ENCODE measurements at regions not wholly inside any gene's neighbourhood (a gene's known extent, or its start where the extent isn't known, plus 50 kb on each side); places are given as distances from the start of the nearest gene placed in this dataset.
A peak's percentile ranks its signal among the peaks of the same experiment; 100 is the strongest.

DNA sequence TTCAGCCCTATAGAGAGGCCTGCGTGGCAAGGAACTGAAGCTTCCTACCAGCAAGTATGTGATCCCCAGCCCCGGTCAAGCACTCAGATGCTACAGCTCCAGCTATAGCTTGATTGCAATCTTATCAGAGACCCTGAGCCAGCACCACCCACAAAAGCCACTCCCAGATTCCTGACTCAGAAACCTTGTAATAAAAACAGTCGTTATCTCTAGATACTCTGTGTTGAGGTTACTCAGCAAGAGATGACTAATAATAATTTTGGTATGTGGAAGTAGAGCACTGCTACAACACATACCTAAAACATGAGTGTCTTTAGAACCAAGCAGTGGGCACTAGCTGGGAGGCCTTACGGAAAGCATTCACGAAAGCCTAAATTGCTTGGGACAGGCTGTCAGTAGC is 216.9 kb downstream of the UXS1 start:
- peak; percentile 23 for DNase-seq
- Mint-ChIP-seq H3K9me3 (peaks cover 3% of the 10 kb centered on the region), H3K4me3 (no peak overlapping the region), H3K4me1 (peaks cover 31% of the 10 kb centered on the region), H3K27me3 (no peaks in the 10 kb centered on the region), H3K27ac (no peak overlapping the region), H3K36me3 (ENCODE audit: low read depth) (no peaks in the 10 kb centered on the region)
- peak; percentile 81 for ATAC-seq

DNA sequence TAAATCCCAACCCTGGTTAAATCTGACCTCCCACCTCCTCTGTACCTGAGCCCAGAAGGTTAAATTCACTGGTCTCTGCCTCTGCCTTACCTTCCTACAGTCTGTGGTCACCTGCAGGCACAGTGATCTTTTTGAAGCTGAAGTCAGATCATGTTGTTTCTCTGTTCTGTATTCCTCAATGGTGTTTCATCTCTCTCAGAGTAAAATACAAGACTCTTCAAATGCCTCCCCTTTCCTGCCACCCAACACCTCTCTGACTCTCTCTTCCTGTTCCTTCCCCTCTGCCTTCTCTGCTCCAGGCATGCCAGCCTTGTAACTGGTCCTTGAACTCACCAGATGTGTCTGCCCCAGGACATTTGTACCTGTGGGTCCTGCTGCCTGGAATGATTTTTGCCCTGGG is 219.3 kb downstream of the UXS1 start:
- Mint-ChIP-seq H3K4me3 (no peak overlapping the region), H3K27me3 (no peaks in the 10 kb centered on the region), H3K4me1 (peaks cover 36% of the 10 kb centered on the region), H3K9me3 (peaks cover 2% of the 10 kb centered on the region), H3K36me3 (ENCODE audit: low read depth) (no peaks in the 10 kb centered on the region), H3K27ac (no peak overlapping the region)
- DNase-seq, result no peak
- no peak for ATAC-seq

DNA sequence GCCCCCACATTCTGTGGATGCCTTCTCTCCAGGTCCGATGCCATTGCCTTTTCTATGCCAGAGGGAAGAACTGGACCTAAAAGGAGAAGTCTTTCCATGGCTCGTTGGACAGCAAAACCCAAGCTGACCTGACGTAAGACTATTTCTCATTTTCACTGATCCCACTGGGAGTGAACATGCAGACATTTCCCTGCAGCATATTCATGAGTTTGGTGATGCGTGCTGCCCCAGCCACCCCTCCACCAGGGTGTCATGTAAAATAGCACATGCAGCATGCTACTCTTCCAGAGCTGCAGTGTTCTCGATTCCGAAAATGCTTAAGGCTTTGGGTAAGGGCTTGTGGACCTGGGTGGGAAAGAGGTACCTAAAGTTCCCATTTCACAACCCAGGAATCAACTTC is 221.2 kb downstream of the UXS1 start:
- Mint-ChIP-seq H3K4me1 (peaks cover 37% of the 10 kb centered on the region), H3K4me3 (no peak overlapping the region), H3K36me3 (ENCODE audit: low read depth) (no peaks in the 10 kb centered on the region), H3K27ac (no peak overlapping the region), H3K9me3 (no peaks in the 10 kb centered on the region), H3K27me3 (no peaks in the 10 kb centered on the region)
- ATAC-seq, result no peak
- no peak for DNase-seq

DNA sequence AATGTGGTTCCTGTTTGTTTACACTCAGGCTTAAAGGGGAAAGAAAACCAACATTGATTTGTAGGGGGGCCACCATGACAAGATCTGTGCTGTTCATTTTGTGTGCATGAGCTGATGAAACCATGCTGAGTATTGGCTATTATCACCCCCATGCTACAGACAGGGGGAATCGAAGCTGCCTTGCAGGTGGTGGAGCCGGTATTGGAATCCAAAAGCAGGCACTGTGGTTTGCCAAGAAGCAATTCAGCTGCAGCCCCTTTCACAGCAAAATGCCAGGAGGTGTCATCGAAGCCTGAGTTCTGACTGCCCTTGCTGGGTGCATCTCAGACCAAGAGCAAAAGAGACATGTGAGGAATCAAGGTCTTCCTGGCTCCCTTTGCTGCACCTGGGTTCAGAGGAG is 221.9 kb downstream of the UXS1 start:
- no peaks in the 10 kb centered on the region for H3K9me3 Mint-ChIP-seq
- no peak overlapping the region for H3K27ac Mint-ChIP-seq
- peaks cover 30% of the 10 kb centered on the region for H3K4me1 Mint-ChIP-seq

DNA sequence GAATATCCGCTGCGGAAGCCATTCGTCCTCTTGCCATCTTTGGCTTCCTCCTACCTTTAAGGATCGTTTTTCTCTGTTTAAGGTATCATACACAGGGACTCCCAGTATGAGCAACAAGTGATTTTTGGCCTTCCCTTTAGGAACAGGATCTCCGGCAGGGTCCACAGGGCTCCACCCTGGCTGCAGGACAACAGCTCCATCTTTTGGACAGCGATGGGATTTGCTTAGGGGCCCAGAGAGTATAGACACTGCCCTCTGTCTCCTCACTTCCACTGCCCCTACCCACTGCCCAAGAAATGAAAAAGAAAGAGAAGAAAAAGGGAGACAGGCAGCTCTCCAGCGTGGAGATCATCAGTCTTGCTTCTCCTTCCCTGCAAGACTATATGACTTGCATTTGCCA is 224.5 kb downstream of the UXS1 start:
- H3K9me3 Mint-ChIP-seq, result no peaks in the 10 kb centered on the region
- H3K27me3 Mint-ChIP-seq, result no peaks in the 10 kb centered on the region
- no peaks in the 10 kb centered on the region for H3K36me3 Mint-ChIP-seq (ENCODE audit: low read depth)
- H3K4me1 Mint-ChIP-seq, result peaks cover 20% of the 10 kb centered on the region
- no peak overlapping the region for H3K4me3 Mint-ChIP-seq
- DNase-seq (peak; percentile 31), ATAC-seq (peak; percentile 59)
- no peak overlapping the region for H3K27ac Mint-ChIP-seq

More for the DNA sequence above, 221.9 kb downstream of the UXS1 start:
- DNase-seq (no peak), ATAC-seq (no peak)
- Mint-ChIP-seq H3K27me3 (no peaks in the 10 kb centered on the region), H3K4me3 (no peak overlapping the region), H3K36me3 (ENCODE audit: low read depth) (no peaks in the 10 kb centered on the region)

DNA sequence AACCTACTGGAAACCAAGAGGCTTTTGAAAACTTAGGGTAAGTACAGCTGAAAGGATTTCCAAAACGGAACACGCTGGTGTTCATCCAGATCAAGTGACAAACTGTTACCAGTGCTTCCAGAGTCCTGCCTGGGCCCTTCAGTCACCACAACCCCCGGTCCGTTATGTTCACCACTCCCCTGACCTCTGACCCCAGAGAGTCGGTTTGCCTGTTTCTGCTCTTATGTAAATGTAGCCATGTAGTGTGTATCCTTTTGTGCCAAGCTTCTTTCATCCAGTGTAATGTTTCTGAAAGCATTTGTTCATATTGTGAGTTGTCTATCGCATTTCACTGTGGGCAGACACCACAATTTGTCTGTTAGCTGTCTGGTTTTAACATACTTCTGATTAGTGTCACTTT is 217.5 kb downstream of the NCK2 start:
- Mint-ChIP-seq H3K9me3 (peaks cover 3% of the 10 kb centered on the region), H3K27ac (no peak overlapping the region), H3K4me3 (no peak overlapping the region), H3K27me3 (no peaks in the 10 kb centered on the region), H3K36me3 (ENCODE audit: low read depth) (no peaks in the 10 kb centered on the region), H3K4me1 (peaks cover 9% of the 10 kb centered on the region)
- ATAC-seq, result no peak
- DNase-seq, result no peak

DNA sequence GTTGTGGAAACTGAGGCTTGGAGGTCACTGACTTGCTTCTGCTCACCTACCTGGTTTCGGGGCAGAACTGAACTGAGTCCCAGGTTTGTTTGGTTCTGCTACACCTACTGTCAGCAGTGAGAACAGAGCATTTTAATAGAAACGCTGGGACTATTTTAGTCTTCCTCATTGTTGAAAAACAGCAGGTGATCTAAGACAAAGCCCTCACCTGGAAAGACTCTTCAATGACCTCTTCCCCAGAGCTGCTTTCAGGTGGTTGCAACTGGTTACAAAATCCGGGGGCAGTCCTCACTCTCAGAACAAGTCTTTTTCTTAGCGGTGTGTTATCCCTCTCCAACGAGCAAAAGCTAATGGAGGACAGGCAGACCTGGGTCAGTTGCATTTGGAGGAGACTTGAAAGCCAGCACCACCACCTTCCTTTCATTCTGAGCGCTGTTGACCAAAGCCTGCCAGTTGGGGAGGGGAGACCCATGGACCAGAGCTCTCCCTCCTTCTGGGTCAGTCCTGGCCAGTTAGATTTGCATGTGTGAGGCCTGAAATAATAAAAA is 217.0 kb downstream of the NCK2 start:
- Mint-ChIP-seq H3K36me3 (ENCODE audit: low read depth) (no peaks in the 10 kb centered on the region), H3K9me3 (peaks cover 3% of the 10 kb centered on the region), H3K27me3 (no peaks in the 10 kb centered on the region), H3K4me3 (no peak overlapping the region), H3K27ac (no peak overlapping the region), H3K4me1 (peaks cover 9% of the 10 kb centered on the region)
- ATAC-seq, result no peak
- no peak for DNase-seq

DNA sequence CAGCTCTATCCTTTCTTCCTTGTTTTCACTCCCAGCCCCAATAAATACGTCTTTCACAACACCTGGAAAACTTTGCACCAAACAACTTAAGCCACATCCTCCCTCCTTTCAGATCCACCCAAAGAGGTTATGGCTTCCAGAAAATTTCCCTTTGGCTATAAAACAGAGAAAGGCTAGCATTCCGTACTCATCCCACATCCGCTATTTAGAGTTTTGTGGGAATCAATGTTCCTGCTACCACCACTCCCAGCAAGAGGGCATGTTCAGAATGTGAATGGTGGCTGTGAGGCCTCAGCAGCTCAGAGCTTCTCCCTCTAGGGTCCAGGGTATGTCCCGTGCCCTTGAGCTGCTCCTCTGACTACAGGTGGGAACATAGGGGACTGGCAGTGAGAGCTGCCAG is 214.6 kb downstream of the NCK2 start:
- no peak overlapping the region for H3K4me3 Mint-ChIP-seq
- peaks cover 23% of the 10 kb centered on the region for H3K4me1 Mint-ChIP-seq
- H3K9me3 Mint-ChIP-seq, result peaks cover 3% of the 10 kb centered on the region
- no peak for DNase-seq
- no peak for ATAC-seq
- H3K27me3 Mint-ChIP-seq, result no peaks in the 10 kb centered on the region
- H3K27ac Mint-ChIP-seq, result no peak overlapping the region
- H3K36me3 Mint-ChIP-seq (ENCODE audit: low read depth), result no peaks in the 10 kb centered on the region

DNA sequence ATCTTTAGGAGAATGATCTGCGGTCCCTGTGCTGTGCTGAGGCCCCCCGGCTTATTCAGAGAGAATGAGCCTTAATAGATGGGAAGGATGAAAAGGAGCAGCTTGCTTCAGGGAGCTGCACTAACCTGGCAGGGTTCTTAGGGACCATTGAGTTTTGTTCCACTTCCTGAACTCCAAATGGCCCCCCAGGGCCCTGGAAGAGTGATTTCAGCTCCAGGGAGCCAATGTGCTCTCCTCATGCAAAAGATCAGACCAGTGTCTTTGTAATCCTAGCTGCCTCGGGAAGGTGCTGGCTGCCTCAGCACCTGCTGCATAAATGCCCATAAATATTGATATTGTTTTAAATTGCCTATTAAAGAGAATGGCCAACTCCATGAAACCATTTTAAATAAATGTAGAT is 210.2 kb downstream of the NCK2 start:
- Mint-ChIP-seq H3K9me3 (peaks cover 3% of the 10 kb centered on the region), H3K4me1 (peaks cover 44% of the 10 kb centered on the region), H3K4me3 (no peak overlapping the region), H3K27me3 (no peaks in the 10 kb centered on the region), H3K36me3 (ENCODE audit: low read depth) (no peaks in the 10 kb centered on the region), H3K27ac (peak overlapping the region; percentile 20)
- DNase-seq (no peak), ATAC-seq (no peak)

DNA sequence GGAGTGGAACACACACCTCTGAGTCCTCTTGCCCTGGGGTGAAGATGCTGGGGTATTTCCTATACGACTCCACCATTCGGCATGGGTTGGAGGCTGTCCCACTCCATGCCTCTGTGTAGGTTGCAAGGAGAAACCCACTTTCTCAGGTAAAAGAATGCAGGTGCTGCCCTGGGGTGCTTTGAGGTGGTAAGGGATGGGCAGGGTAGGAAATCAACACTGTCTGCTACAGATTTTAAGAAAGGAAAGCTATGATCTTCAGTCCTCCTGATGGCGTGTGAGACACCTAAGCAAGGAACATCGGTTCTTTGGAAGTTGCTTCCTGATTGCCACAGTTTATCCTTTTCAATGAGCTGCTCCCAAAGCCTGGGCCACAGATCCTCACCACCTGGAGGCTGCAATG is 209.2 kb downstream of the NCK2 start:
- no peaks in the 10 kb centered on the region for H3K27me3 Mint-ChIP-seq
- no peak overlapping the region for H3K4me3 Mint-ChIP-seq
- H3K4me1 Mint-ChIP-seq, result peaks cover 47% of the 10 kb centered on the region
- no peaks in the 10 kb centered on the region for H3K36me3 Mint-ChIP-seq (ENCODE audit: low read depth)
- ATAC-seq, result no peak
- no peak overlapping the region for H3K27ac Mint-ChIP-seq
- H3K9me3 Mint-ChIP-seq, result peaks cover 3% of the 10 kb centered on the region
- DNase-seq, result no peak

DNA sequence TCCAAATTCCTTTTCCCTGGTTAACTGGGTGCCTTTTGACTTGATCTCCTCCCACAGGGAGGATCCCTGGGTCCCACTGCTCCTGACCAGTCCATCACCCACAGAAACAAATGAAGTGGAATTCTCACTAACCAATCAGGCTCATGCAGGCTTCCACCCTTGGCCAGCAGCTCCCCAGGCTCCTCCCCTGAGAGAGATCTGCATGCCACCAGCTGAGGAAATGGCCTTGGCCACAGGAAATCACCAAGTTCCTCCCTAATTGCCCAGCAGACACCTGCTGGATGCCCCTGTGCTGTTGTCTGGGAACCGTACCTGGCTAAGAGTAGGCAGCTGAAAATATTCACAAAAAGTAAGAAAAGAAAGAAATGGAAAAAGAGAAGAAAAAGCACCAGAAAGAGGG is 207.4 kb downstream of the NCK2 start:
- Mint-ChIP-seq H3K27me3 (no peaks in the 10 kb centered on the region), H3K4me1 (peaks cover 47% of the 10 kb centered on the region), H3K27ac (no peak overlapping the region), H3K4me3 (no peak overlapping the region), H3K36me3 (ENCODE audit: low read depth) (no peaks in the 10 kb centered on the region), H3K9me3 (no peaks in the 10 kb centered on the region)
- DNase-seq (no peak), ATAC-seq (no peak)

DNA sequence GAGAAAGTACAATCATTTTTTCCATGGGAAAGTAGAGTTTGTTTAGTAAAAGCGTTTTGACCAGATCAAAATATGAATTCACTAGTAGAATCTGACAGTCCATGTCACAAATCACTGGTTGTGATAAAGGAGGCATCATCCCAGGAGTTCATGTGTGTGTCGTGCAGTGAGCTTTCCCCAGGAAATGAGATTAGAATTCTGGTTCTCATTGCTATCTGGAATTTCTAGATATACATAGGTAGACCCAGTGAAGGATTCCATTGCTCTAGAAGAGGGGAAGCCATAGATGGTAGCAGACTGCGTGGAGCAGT is 206.6 kb downstream of the NCK2 start:
- H3K27ac Mint-ChIP-seq, result no peak overlapping the region
- ATAC-seq, result no peak

DNA sequence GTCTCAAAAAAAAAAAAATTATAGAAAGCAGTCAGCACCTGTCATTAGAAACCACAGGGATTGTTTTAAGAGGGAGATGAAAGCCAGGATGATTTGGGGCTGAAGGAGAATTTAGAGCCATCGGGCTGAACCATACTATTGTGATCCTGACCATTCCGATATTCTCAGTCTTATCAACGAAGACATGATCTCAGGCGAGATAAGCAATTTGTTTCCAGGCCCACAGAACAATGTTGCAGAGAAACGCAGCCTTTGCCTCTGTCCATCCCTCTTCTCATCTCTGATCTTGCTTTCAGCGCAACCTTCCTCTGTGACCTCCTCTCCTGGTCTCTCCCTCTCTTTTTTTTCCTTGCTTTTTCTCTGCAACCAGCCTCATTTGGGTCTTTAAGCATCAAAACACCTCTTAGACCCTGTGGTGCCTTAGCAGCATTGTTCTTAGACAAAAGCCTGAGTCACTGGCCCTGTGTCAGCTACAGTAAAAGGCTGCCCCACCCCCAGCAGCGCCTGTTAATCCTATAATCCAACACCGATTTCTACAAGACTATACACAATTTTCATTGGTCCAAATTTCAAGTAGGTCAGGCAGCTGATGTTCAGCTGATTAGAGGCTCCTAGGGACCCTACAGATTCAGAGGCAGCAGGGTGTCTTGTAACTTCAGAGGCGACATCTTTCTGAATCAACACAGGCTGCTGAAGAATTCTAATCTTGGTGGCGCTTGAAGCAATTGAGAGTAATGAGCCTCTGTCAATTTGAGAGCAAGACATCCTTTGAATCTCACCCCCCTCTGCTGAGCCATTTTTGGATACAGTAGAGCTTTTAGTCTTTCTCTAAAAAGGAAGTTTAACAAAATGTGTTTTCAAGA is 206.0 kb downstream of the NCK2 start:
- DNase-seq (no peak), ATAC-seq (peak; percentile 63)
- Mint-ChIP-seq H3K4me1 (peaks cover 43% of the 10 kb centered on the region), H3K27me3 (no peaks in the 10 kb centered on the region), H3K9me3 (no peaks in the 10 kb centered on the region), H3K36me3 (ENCODE audit: low read depth) (no peaks in the 10 kb centered on the region), H3K4me3 (no peak overlapping the region), H3K27ac (peak overlapping the region; percentile 49)

More for the DNA sequence above, 206.6 kb downstream of the NCK2 start:
- H3K4me3 Mint-ChIP-seq, result no peak overlapping the region
- H3K4me1 Mint-ChIP-seq, result peaks cover 47% of the 10 kb centered on the region
- H3K36me3 Mint-ChIP-seq (ENCODE audit: low read depth), result no peaks in the 10 kb centered on the region
- H3K27me3 Mint-ChIP-seq, result no peaks in the 10 kb centered on the region
- DNase-seq, result no peak
- no peaks in the 10 kb centered on the region for H3K9me3 Mint-ChIP-seq

DNA sequence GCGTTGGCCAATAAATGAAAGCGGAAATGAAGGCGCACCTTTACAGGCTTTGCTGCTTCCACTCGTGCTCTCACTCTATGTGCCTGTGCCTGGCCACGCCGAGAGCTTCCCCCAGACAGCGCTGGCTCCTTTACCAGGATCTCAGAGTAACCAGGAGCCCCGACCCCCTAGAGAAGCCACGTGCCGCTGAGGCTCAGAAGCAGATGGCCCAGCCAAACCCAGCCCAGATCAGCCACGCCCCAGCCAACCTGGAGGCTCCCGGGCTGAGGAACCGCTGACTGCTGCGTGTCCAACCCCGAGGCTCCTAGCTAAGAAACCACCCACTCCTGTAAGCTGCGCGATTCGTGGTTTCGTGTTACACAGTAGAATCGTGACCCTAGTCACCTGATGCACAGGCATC is 199.3 kb downstream of the NCK2 start:
- Mint-ChIP-seq H3K4me1 (no peaks in the 10 kb centered on the region), H3K9me3 (no peaks in the 10 kb centered on the region), H3K4me3 (no peak overlapping the region), H3K27ac (no peak overlapping the region), H3K27me3 (no peaks in the 10 kb centered on the region), H3K36me3 (ENCODE audit: low read depth) (peaks cover 4% of the 10 kb centered on the region)
- ATAC-seq, result no peak
- no peak for DNase-seq
